HEK293 (cell line): ENCODE measurements at regions not wholly inside any gene's neighbourhood (a gene's known extent, or its start where the extent isn't known, plus 50 kb on each side); places are given as distances from the start of the nearest gene placed in this dataset.

Experiments used
- CTCF ChIA-PET: fragments of 350-600 bp; formaldehyde crosslinking; extraction: SDS; loops from one replicate; lab custom pipeline; 2021; ENCODE audit warnings: antibody characterized with exemption; lab: Yijun Ruan, JAX
- POLR2A ChIA-PET: fragments of 300-600 bp; formaldehyde crosslinking; extraction: SDS; loops from one replicate; lab custom pipeline; 2020; ENCODE audit warnings: antibody characterized with exemption, inconsistent platforms; lab: Yijun Ruan, JAX
- H3K27ac ChIP-seq: fragments of 200-500 bp; sonication (Bioruptor generic); 2 replicates; pipeline ENCODE4 v1.5.1; 2014; ENCODE audit warnings: low read depth, low read length, control low read depth, inconsistent platforms; ENCODE audit errors: extremely low read depth
- H3K36me3 ChIP-seq, 2 experiments: fragments of 200-500 bp in 1 of 2; sonication (Bioruptor generic) in 1 of 2; 1 replicate in 1 of 2; 2 replicates in 1 of 2; pipeline ENCODE4 v1.5.1; 2014 to 2017; ENCODE audit warnings: inconsistent platforms in 2 of 2, low read length in 2 of 2; ENCODE audit not compliant: control insufficient read depth in 2 of 2, insufficient read depth in 1 of 2
- H3K4me1 ChIP-seq: fragments of 200-500 bp; sonication (Bioruptor generic); 2 replicates; pipeline ENCODE4 v1.5.1; 2014; ENCODE audit warnings: mild to moderate bottlenecking, low read length, inconsistent platforms; ENCODE audit not compliant: control insufficient read depth, insufficient read depth
- H3K4me3 ChIP-seq: 2 replicates; pipeline ENCODE4 v1.5.1; 2011; ENCODE audit warnings: low read depth, mild to moderate bottlenecking, control low read depth, low read length, moderate library complexity
- H3K9me3 ChIP-seq: fragments of 200-500 bp; sonication (Bioruptor generic); 2 replicates; pipeline ENCODE4 v1.5.1; 2014; ENCODE audit warnings: low read depth, low read length, inconsistent platforms; ENCODE audit not compliant: control insufficient read depth, insufficient read depth
- EGR2 ChIP-seq: fragments of 450-650 bp; formaldehyde crosslinking; IDR thresholded peaks from 2 replicates; pipeline ENCODE4 v1.5.1; 2016; ENCODE audit warnings: low read depth, missing biosample characterization, missing genetic modification characterization
- PRDM4 ChIP-seq: fragments of 450-650 bp; formaldehyde crosslinking; IDR thresholded peaks from 2 replicates; pipeline ENCODE4 v1.5.1; 2017; ENCODE audit warnings: missing biosample characterization, missing genetic modification characterization
- REST ChIP-seq: fragments of 450-650 bp; formaldehyde crosslinking; IDR thresholded peaks from 2 replicates; pipeline ENCODE4 v1.5.1; 2016; ENCODE audit warnings: missing biosample characterization, missing genetic modification characterization
- SALL2 ChIP-seq: fragments of 450-650 bp; formaldehyde crosslinking; IDR thresholded peaks from 2 replicates; pipeline ENCODE4 v1.5.0; 2017; ENCODE audit warnings: missing biosample characterization, mild to moderate bottlenecking, missing genetic modification characterization, borderline replicate concordance
- ZBTB10 ChIP-seq: fragments of 450-650 bp; formaldehyde crosslinking; IDR thresholded peaks from 2 replicates; pipeline ENCODE4 v1.5.1; 2016; ENCODE audit warnings: missing biosample characterization, missing genetic modification characterization
- ZBTB7A ChIP-seq: fragments of 450-650 bp; formaldehyde crosslinking; IDR thresholded peaks from 2 replicates; pipeline ENCODE4 v1.5.1; 2016; ENCODE audit warnings: low read depth, missing biosample characterization, missing genetic modification characterization
- ZNF10 ChIP-seq: fragments of 450-650 bp; formaldehyde crosslinking; IDR thresholded peaks from 2 replicates; pipeline ENCODE4 v1.5.1; 2017; ENCODE audit warnings: missing biosample characterization, missing genetic modification characterization
- ZNF114 ChIP-seq: fragments of 450-650 bp; formaldehyde crosslinking; IDR thresholded peaks from 2 replicates; pipeline ENCODE4 v1.5.0; 2017; ENCODE audit warnings: missing biosample characterization, missing genetic modification characterization
- ZNF133 ChIP-seq: fragments of 450-650 bp; formaldehyde crosslinking; IDR thresholded peaks from 2 replicates; pipeline ENCODE4 v1.5.1; 2016; ENCODE audit warnings: missing biosample characterization, missing genetic modification characterization
- ZNF155 ChIP-seq: fragments of 450-650 bp; formaldehyde crosslinking; IDR thresholded peaks from 2 replicates; pipeline ENCODE4 v1.5.1; 2016; ENCODE audit warnings: missing biosample characterization, missing genetic modification characterization
- ZNF184 ChIP-seq: fragments of 450-650 bp; IDR thresholded peaks from 2 replicates; pipeline ENCODE4 v1.5.1; 2018; ENCODE audit warnings: missing biosample characterization, mild to moderate bottlenecking, missing genetic modification characterization
- ZNF24 ChIP-seq: fragments of 450-650 bp; formaldehyde crosslinking; IDR thresholded peaks from 2 replicates; pipeline ENCODE4 v1.5.1; 2016; ENCODE audit warnings: missing biosample characterization, missing genetic modification characterization
- ZNF335 ChIP-seq: fragments of 450-650 bp; formaldehyde crosslinking; conservative IDR thresholded peaks from 2 replicates; pipeline ENCODE4 v1.5.1; 2016; ENCODE audit warnings: missing biosample characterization, missing genetic modification characterization
- ZNF341 ChIP-seq: fragments of 450-650 bp; formaldehyde crosslinking; IDR thresholded peaks from 2 replicates; pipeline ENCODE4; 2016; ENCODE audit warnings: low read depth, missing biosample characterization, missing genetic modification characterization
- ZNF354C ChIP-seq: fragments of 450-650 bp; formaldehyde crosslinking; IDR thresholded peaks from 2 replicates; pipeline ENCODE4 v1.5.1; 2016; ENCODE audit warnings: missing biosample characterization, missing genetic modification characterization, low read depth, borderline replicate concordance
- ZNF423 ChIP-seq: fragments of 450-650 bp; formaldehyde crosslinking; IDR thresholded peaks from 2 replicates; pipeline ENCODE4 v1.5.1; 2016; ENCODE audit warnings: missing biosample characterization, missing genetic modification characterization
- ZNF501 ChIP-seq: fragments of 450-650 bp; formaldehyde crosslinking; IDR thresholded peaks from 2 replicates; pipeline ENCODE4 v1.5.1; 2016; ENCODE audit warnings: missing biosample characterization, missing genetic modification characterization
- ZNF555 ChIP-seq: fragments of 450-650 bp; formaldehyde crosslinking; conservative IDR thresholded peaks from 2 replicates; pipeline ENCODE4 v1.5.1; 2017; ENCODE audit warnings: missing biosample characterization, mild to moderate bottlenecking, missing genetic modification characterization, inconsistent platforms
- ZNF654 ChIP-seq: fragments of 450-650 bp; formaldehyde crosslinking; IDR thresholded peaks from 2 replicates; pipeline ENCODE4 v1.5.1; 2016; ENCODE audit warnings: low read depth, missing biosample characterization, missing genetic modification characterization
- ZNF704 ChIP-seq: fragments of 450-650 bp; formaldehyde crosslinking; IDR thresholded peaks from 2 replicates; pipeline ENCODE4 v1.5.1; 2016; ENCODE audit warnings: missing biosample characterization, missing genetic modification characterization
- ZNF76 ChIP-seq: fragments of 450-650 bp; formaldehyde crosslinking; IDR thresholded peaks from 2 replicates; pipeline ENCODE4; 2016; ENCODE audit warnings: low read depth, missing biosample characterization, missing genetic modification characterization, borderline replicate concordance

GRCh38 chr13:77981281-77981881, 62.8 kb upstream of the EDNRB start (continued):
- no peak for TF ChIP-seq REST (tag by site-specific recombination)
- TF ChIP-seq ZNF341 (tag by site-specific recombination) = no peak
- TF ChIP-seq ZNF114 (tag by site-specific recombination) = no peak
- TF ChIP-seq SALL2 (tag by site-specific recombination) = no peak
- no peak for TF ChIP-seq ZBTB10 (tag by site-specific recombination)
- no peak for TF ChIP-seq ZNF555 (tag by site-specific recombination)

GRCh38 chr13:77980592-77980991, 62.0 kb upstream of the EDNRB start:
- Histone ChIP-seq H3K36me3 (no peaks in the 10 kb centered on the region), H3K4me1 (no peaks in the 10 kb centered on the region), H3K27ac (no peak overlapping the region), H3K9me3 (no peaks in the 10 kb centered on the region)
- CTCF ChIA-PET = no interaction called here
- POLR2A ChIA-PET = no interaction called here
- TF ChIP-seq ZNF133 (no peak), ZNF354C (no peak), ZNF184 (no peak), ZNF114 (tag by site-specific recombination) (no peak), ZNF704 (no peak), ZNF654 (tag by site-specific recombination) (no peak), ZNF76 (tag by site-specific recombination) (no peak), ZBTB7A (tag by site-specific recombination) (no peak), ZNF501 (tag by site-specific recombination) (no peak), ZNF24 (no peak), ZNF155 (no peak), EGR2 (tag by site-specific recombination) (no peak), ZNF10 (tag by site-specific recombination) (no peak), PRDM4 (no peak), ZNF335 (no peak), ZNF423 (tag by site-specific recombination) (no peak)
- TF ChIP-seq, all 188 proteins: peak for 0
- no peak overlapping the region for H3K4me3 ChIP-seq
